GM21526 (cell line): ENCODE measurements at regions not wholly inside any gene's neighbourhood (a gene's known extent, or its start where the extent isn't known, plus 50 kb on each side); places are given as distances from the start of the nearest gene placed in this dataset.

Experiments used
- ATAC-seq: cut with Tn5 transposase; IDR thresholded peaks from one replicate; pipeline ENCODE4 v1.9.1; 2021; ENCODE audit warnings: moderate library complexity; ENCODE audit not compliant: unreplicated experiment, low FRiP score

DNA sequence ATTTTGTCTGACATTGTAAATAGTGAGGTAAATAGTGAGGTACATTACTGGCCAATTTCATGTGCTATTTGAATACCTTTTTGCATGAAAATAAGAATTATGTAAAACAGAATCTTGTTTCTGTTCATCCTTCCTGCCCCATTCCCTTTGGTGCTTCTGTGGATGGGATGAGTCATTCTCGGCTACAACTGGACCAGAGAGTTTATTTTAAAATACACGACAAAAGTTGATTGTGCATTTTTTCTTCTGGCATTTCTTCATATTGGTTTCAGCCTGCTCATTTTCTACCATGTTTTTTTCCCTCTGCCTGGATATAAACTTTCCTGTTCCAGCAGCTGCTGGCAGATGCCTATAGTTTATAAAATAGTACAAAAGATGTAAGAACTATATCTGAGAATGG, 107.5 kb downstream of the CYSLTR2 start:
- no peak for ATAC-seq

DNA sequence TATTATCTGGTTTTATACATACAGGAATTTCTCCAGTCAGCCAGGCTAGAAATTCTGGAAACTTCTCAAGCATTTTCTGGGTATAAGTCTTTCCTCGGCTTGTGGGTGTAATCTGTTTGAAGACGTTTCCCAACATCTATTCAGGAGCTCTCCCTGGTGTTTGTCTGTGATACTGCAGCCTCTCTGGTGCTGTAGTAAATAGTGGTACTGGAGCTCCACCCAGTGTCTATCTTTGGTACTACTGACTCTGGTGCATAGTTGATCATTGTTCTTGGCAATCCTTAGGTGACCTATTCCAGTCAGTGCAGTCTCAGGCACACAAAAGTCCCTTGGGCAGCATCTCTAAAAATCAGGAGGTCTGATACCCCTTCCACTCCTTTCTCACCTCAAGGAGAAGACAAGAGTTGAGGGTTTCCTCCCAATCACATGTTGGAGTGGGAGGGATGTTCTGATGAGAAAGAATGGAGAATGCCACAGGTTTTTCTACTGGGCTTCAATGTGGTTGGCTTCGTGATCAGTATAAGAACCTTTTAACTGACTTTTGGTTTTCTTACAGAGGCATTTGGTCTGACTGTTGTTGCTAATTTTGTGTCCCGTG, 115.5 kb downstream of the CYSLTR2 start:
- ATAC-seq: peak; percentile 93

DNA sequence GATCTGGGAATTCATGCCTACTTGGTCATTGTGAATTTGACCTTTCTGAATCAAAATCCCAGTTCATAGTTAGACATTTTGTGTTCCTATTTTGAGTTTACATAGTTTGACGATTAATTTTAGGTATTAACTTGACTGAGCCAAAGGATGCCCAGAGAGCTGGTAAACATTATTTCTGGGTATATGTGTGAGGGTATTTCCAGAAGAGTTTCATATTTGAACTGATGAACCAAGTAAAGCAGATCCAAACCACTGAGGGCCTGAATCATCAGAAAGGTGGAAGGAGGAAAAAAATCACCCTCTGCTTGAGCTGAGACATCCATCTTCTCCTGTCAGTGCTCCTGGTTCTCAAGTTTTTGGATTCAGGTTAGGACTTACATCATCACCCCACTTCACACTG, 116.6 kb downstream of the CYSLTR2 start:
- no peak for ATAC-seq

DNA sequence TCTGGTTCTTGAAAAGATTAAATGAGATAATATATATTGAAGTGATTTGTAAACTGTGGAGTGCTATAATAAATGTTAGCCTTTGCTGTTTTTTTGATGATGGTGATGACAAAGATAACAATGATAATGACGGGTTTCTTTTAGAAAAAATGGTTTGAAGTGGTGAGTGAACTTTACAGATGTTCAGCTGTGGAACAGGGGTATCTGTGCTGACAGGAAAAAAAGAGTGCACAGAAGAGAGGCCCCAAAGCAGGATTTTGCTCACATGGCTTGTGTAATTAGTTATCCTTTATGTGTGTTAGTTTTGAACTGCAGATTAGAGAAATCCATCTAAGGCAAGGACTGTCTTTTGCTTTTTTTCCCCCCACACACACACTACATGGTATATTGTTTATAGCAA, 119.2 kb downstream of the CYSLTR2 start:
- ATAC-seq: no peak

DNA sequence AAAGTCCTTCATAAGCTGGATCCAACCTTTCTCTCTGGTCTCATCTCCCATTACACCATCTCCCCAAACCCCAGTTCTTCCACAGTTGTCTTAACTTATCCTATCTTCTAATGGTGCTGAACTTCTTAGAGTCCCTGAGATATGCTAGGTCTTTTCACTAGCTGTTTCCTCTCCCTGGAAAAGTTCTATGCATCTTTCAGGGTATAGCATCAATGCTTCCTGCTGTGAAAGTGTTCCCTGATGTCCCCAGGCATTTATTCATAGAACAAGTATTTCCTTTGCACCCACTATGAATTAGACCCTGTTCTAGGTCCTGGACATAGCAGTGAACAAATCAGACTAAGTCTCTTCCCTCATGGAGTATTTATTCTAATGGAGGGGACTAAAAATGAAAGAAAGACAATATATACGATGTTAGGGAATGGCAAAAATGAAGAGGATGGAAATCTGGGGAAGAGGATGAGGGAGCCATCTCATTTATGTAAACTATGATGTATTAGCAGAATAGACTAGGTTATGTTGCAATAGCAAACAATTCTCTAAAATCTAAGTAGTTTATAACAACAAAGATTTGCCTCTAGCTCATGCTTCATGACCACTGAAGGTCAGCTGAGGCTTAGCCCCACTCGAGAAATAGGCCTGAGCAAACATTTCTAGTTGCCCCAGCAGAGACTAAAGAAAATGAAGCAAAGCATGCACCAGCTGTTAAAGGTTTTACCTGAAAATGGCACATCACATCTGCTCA, 120.0 kb downstream of the CYSLTR2 start:
- ATAC-seq: no peak

DNA sequence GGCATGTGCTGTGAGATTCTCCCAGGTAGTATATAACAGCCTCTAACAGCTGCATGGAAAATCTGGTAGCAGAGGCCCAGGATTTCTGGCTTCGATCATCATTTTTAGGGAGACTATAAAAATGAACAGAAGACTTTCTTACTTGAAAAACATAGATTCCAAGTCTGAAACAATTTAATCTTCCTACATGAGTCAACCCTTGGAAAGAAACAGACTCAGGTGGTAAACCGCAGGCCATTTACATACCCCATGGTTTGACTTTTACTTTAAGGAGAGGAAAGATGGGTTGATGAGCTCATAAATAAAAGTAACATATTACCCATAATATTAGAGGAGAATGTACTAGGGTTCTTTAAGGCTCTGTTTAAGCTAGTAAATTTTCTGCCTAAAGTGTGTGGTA, 121.6 kb downstream of the CYSLTR2 start:
- ATAC-seq: no peak

DNA sequence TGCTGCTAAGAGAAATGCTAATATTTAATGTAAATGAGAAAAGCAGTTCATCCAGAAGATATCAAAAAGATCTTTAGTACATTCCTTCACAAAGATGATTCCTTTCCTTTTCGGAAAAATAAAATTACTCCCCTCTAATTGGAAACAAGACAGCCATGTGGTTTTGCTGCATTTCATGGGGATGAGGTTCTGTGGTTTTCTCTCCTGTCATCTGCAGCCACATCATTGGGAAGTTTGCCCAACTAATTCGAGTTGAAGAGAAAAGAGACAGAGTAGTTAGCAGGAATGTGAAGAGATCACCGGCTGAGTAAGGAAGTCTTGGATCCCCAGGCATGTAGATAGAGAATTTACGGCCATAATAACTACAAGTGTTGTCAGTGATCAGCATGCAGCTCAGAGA, 122.1 kb downstream of the CYSLTR2 start:
- no peak for ATAC-seq

DNA sequence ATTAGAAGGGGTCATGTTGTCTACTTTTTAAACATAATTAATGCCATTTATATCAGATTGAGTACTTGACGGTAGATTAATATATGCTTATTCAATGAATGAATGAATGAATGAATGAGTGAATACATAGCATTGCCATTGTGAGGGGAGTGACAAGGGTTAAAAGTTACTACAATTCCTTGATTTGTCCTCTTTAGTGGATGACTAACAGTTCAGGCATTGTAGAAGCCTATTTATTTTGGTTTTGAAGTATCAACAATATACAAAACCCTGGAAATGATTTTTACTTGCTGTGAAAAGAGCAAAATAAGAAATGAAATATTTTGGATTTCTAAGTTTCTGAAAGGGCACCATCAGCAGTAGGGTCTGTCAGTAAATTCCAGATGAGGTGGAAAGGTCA, 122.7 kb downstream of the CYSLTR2 start:
- ATAC-seq: no peak

DNA sequence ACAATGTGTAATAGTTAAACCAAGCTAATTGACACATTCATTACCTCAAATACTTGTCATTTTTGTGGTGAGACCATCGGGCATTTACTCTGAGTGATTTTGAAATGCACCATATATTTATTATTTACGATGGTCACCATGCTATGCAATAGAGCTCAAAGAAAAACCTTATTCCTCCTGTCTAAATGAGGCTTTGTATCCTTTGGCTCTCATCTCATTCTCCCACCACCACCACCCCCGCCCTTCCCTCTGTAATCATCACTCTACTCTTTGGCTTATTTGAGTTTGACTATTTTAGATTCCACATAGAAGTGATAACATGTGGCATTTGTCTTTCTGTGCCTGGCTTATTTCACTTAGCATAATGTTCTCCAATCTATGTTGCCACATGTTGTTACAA, 124.9 kb downstream of the CYSLTR2 start:
- ATAC-seq: no peak

DNA sequence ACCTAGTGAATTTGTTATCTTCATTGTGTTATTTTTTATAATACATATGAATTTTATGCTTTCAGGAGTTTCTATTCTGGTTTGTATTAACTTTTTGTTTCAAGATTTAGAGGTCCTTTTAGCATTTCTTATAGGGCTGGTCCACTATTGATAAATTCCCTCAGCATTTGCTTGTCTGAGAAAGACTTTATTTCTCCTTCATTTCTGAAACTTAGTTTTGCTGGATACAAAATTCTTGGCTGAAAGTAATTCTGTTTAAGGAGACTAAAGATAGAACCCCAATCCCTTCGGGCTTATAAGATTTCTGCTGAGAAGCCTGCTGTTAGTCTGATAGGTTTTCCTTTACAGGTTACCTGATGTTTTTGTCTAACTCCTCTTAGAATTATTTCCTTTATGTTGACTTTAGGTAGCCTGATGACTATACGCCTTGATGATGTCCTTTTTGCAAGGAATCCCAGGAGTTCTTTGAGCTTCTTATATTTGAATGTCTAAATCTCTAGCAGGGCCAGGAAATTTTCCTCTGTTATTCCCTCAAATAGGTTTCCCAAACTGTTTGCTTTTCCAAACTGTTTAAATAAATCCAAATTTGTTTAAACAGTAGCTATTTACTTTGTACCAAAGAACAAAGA, 127.1 kb downstream of the CYSLTR2 start:
- no peak for ATAC-seq

DNA sequence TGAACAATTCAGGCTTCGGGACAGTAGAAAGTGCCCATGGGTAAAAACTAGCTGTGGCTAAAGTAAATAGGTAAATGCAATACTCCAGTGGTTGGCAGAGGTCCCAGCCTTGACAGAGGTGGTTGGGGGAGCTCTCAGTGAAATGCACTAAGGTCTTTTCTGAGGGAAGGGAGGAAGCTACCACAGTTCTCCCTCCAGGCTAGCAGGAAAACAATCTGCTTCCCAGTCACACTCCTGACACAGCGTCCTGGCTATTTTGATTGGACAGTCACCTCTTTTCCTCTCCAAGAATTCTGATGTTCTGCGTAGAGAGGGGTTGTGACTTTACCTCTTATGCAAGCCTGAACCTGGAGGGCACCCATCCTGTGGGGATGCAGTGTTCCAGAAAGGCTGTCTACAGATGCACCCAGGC, 128.7 kb downstream of the CYSLTR2 start:
- no peak for ATAC-seq

DNA sequence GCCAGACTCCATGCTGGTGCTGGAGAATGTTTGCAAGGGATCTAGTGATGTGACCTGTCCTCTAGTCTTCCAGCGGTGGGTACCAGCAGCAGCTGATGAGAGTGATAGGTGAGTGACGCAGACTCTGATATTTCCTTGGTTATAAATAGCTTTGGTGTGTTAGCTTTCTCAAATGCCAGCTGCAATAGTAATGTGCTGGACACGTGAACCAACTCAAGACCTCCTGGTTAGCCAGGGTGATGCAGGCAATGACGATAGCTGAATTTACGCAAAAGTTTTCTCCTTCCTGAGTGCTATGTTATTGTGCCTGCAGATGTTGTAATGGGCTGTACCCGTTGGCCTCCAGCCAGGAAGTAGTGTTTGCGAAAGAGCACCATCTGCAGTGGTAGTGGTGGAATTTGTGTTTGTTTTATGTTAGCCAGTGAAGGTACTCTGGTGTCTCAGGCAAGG, 129.5 kb downstream of the CYSLTR2 start:
- no peak for ATAC-seq

DNA sequence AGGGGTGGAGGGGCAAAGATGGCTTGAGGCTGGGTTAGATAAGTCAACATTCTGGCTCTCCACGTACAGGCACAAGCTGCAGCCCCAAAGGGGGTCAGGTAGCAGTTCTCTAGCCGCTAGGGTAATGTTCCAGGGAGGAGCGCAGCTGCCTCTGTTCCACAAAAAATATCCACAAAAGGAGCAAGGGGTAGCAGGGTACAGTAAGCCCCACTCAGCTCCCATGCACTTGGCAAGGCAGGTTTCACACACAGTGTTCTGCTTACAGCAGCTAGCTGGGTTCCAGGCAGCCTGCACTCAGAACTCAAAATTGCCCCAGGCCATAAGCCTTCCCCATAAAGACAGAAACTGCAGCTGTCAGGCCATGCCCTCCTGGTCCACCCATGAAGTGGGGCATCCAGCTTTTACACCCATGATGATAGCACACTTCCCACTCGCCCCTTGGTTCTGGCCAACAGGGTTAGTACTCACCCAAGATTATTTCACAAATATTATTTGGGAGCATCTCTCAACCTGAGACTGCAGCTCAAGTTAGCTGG, 130.0 kb downstream of the CYSLTR2 start:
- no peak for ATAC-seq

DNA sequence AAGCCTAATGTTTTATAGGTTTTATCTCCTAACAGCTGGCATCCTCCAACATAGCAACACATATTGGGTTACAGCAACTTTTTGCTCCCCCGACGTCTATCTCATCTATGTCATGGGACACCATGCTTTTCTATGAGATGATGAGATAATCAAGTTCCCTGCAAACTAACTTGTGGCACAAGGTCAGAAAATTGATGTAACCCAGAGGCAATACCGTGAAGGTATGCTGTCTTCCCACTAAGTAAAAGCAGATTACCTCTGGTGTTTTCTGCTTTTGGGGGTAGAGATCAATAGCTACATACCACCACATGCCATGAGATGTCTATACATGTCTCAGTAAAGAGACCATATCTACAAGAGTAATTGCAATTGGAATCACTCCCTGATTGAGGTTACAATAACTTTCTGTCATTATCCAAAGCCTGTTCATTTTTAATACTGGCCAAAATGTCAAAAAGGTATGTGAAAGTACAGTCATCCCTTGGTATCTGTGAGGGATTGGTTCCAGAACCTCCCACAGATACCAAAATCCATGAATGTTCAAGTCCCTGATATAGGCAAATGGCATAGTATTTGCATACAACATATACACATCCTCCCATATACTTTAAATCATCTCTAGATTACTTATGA, 131.3 kb downstream of the CYSLTR2 start:
- ATAC-seq: no peak

DNA sequence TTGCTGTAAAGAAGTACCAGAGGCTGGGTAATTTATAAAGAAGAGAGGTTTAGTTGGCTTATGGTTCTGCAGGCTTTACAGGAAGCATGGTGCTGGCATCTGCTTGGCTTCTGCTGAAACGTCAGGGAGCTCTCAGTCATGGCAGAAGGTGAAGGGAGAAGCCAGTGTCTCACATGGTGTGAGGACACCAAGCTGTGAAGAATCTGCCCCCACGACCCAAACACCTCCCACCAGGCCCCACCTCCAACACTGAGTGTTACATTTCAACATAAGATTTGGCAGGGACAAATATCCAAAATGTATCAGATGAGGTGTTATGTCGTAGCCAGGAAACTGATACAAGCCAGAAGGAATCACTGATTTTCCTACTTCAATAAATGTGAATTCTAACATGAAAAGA, 136.5 kb downstream of the CYSLTR2 start:
- no peak for ATAC-seq

DNA sequence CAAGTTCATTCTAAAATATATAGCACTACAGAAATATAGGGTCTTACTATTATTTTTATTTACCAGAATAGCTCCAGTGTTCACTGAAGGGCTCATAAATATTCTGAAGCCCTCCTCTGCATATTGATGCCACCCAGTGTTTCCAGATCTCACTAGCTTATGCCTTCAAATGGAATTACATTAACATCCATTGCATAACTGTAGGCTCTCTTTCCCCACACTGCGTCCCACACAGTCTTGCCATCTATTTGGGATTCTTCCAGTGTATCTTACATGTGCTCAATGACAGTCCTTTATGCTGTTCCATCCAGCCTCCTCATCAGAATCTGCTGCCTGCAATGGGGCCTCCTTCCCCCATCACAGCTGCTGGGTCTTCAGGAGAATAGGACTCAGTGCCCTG, 137.2 kb downstream of the CYSLTR2 start:
- no peak for ATAC-seq

DNA sequence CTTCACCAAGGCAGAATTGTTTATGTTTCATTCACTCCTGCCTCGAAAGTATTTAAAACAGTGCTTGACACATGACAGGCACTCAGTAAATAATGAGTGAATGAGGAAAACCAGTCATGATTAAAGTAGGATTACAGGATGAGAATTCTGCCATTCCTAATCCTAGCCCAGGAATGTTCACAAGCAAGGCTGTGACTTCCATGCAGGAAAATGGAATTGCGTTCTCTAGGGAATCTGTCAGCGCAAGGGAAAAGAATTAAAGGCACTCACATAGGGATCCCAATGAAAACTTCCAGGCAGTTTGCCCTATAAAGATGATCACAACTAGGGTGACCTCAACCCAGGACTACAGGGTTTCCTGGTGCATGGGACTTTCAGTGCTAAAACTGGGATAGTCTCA, 143.4 kb downstream of the CYSLTR2 start:
- ATAC-seq: no peak

DNA sequence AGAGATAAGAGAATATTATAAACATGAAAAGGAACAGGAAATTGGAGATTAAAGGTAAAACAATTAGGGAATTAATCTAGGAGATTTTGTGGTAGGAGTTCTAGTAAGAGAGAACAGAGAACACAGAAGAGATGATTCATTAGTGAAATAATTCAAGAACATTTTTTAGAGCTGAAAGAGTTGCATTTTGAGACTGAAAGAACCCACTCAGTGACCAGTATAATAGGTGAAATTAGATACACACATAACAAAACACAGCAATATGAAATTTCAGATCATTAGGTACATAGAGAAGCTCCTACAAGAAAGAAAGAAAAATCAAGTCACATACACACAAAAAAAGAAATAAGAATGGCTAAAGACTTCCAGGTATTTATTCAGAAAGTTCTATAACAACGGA, 144.0 kb downstream of the CYSLTR2 start:
- ATAC-seq: no peak

DNA sequence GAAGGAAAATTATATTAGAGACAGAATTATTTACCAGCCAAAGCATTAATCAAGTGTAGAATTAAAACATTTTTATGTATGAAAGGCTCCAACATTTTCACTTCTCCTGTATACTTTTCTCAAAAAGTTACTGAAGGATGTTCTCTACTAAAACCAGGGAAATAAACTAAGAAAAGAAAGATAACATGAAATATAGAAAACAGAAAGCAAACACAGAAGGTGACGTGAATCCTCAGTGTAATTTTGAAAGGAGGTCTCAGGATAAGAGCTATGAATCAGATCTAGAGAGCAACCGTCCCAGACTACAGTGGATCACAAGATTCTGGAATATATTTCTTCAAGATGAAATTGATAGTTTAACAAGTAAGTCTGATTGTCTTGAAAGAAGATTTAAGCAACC, 144.5 kb downstream of the CYSLTR2 start:
- ATAC-seq: no peak

DNA sequence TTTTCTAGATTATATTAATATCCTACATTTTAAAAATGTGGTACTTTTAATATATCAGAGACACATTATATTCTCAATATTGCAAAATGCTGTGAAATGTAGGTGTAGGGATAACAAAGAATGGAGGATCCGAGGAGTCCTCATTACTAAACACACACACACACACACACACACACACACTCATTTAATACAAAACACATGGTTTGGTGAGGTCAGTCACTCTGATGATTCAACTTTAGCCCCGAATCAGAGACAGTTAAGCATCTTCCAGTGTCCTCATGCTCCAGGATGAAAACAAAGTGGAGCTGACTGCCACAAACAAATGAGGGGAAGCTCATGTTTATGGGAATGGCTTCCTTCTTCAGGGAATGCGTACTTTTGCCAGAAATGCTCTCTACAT, 147.5 kb downstream of the CYSLTR2 start:
- no peak for ATAC-seq
